ENCODE measurements at regions not wholly inside any gene's neighbourhood (a gene's known extent, or its start where the extent isn't known, plus 50 kb on each side); places are given as distances from the start of the nearest gene placed in this dataset.
"Not testable (repeated sequence)": the region's sequence is repeated elsewhere in the genome, so short reads cannot be mapped to it uniquely, and the experiment has no call there.

GRCh38 chr4:125649452-125649851, 334.7 kb downstream of the FAT4 start:
- TF ChIP-seq CTCF (IDR thresholded peaks at IDR 0.05; ENCODE audit: low read depth, low read length) = no peak
- Histone ChIP-seq H3K9me3 (no peaks in the 10 kb centered on the region), H3K27me3 (no peaks in the 10 kb centered on the region), H3K4me3 (ENCODE audit: low read depth, low read length) (no peak overlapping the region), H3K36me3 (no peaks in the 10 kb centered on the region), H3K4me1 (no peaks in the 10 kb centered on the region)
- no peak for DNase-seq

DNA sequence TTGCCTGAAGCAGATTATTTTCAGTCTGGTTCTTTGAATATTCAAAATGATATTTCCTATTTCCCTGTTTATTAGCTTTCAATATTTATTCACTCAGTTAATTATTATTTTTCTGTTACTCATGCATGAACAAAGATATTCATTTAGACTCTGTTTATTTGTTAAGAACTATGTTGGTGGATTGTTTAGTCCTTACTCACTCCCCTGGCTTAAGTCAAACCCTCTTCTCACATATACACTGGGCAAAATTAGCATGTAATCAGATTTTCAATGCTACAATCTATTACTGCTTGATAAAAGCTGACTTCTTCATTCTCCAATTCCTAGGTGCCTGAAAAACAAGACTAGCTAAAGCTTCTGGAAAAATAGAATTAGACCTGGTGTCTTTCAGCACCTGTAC, 335.8 kb downstream of the FAT4 start:
- Histone ChIP-seq H3K4me3 (ENCODE audit: low read depth, low read length) (no peak overlapping the region), H3K4me1 (no peaks in the 10 kb centered on the region), H3K27me3 (no peaks in the 10 kb centered on the region), H3K9me3 (no peaks in the 10 kb centered on the region), H3K36me3 (no peaks in the 10 kb centered on the region)
- no peak for DNase-seq
- no peak for TF ChIP-seq CTCF (IDR thresholded peaks at IDR 0.05; ENCODE audit: low read depth, low read length)

DNA sequence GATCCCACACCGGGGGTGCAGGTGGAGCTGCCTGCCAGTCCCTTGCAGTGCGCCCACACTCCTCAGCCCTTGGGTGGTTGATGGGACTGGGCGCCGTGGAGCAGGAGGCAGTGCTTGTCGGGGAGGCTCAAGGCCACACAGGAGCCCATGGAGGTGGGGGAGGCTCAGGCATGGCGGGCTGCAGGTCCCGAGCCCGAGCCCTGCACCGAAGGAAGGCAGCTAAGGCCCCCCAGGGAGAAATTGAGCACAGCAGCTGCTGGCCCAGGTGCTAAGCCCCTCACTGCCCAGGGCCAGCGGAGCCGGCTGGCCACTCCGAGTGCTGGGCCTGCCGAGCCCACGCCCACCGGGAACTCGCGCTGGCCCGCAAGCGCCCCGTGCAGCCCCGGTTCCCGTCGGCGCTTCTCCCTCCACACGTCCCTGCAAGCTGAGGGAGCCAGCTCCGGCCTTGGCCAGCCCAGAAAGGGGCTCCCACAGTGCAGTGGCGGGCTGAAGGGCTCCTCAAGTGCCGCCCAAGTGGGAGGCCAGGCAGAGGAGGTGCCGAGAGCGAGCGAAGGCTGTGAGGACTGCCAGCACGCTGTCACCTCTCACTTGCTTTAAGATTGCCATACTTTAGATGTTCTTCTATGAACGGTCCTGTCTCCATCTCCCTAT, 337.1 kb downstream of the FAT4 start:
- H3K4me1 ChIP-seq = not testable (repeated sequence)

DNA sequence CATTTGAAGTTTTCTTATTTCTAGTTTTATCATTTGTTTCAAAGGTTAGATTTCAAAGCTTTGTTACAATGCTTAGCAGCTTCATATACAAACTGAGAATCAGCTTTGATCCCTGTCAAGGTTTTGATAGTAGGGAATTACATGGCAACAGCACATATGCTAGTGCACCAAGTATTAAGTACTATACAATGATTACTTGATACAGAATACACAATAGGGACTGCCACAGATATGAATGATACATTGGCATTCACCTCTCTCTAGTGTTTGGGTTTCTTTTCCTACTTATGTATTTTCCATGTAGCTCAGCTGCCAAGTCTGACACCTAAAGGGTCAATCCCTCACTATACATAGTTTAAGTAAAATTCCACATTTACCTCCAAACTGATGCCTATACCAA, 344.0 kb downstream of the FAT4 start:
- Histone ChIP-seq H3K4me3 (ENCODE audit: low read depth, low read length) (no peak overlapping the region), H3K27me3 (no peaks in the 10 kb centered on the region), H3K36me3 (no peaks in the 10 kb centered on the region), H3K4me1 (no peaks in the 10 kb centered on the region), H3K9me3 (no peaks in the 10 kb centered on the region)
- TF ChIP-seq CTCF (IDR thresholded peaks at IDR 0.05; ENCODE audit: low read depth, low read length) = no peak
- DNase-seq = no peak

More for the DNA sequence above, 337.1 kb downstream of the FAT4 start:
- not testable (repeated sequence) for DNase-seq; H3K4me3 ChIP-seq (ENCODE audit: low read depth, low read length); H3K27me3 ChIP-seq; H3K36me3 ChIP-seq; H3K9me3 ChIP-seq

DNA sequence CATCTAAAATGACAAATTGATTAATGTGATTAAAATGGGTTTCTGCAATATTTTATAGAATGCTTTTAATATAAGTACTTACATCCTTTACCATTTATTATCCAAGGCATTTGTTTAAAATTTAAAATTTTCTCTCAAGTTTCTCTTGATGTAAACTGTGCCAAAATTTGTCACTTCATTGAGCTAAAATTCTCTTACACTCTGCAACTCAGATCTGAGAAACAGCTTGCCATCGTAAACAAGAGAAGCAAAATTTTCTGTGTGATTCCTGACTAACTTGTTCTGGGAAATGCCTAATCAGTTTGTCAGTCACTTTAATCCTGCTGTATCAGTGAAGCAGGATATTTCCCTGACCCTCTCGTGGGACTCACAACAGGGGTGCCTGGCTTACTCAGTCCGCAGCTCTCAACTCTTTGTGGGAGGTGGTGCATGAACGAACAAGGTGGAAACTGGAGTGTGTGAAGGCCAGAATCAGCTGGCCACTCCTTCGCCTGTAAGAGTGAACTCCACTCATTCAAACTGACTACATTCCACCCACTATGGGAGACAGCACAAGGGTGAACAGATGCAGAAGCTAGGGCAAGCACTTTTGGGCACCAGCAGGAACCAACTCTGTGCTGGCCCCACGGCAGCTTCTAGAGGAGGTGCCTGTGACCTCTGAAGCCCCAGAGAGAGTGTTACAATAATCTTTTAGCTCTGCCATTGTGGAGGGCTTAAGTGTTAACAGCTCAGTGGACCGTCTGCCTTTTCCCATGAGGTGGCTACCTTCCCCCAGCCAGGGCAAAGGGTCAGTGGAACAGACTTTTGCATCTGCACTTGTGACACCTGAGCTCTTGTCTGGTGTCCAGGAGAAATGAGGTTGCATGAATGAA, 349.4 kb downstream of the FAT4 start:
- Histone ChIP-seq H3K36me3 (no peaks in the 10 kb centered on the region), H3K4me3 (ENCODE audit: low read depth, low read length) (no peak overlapping the region), H3K27me3 (no peaks in the 10 kb centered on the region), H3K9me3 (no peaks in the 10 kb centered on the region), H3K4me1 (no peaks in the 10 kb centered on the region)
- no peak for DNase-seq
- TF ChIP-seq CTCF (IDR thresholded peaks at IDR 0.05; ENCODE audit: low read depth, low read length) = no peak

DNA sequence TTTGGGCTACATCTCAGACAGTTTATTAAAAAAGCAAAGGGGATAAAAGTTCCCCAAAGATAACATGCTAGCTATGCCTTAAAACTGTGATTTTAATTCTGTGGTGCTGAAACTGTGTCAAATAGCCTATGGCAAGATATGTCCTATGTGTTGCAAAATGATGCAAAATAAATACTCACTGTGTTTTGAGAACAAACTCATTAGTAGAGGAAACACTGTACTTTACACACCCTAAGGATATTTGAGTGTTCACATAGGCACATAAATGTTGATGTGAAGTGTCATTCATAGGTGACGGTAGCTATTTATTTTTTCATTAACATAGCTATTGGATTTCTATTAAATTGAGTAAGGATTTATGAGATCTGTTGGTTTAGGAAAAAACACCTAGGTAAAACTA, 351.9 kb downstream of the FAT4 start:
- no peak for DNase-seq
- no peak overlapping the region for H3K4me3 ChIP-seq (ENCODE audit: low read depth, low read length)
- no peaks in the 10 kb centered on the region for H3K36me3 ChIP-seq
- H3K9me3 ChIP-seq = no peaks in the 10 kb centered on the region
- TF ChIP-seq CTCF (IDR thresholded peaks at IDR 0.05; ENCODE audit: low read depth, low read length) = no peak
- no peaks in the 10 kb centered on the region for H3K27me3 ChIP-seq
- H3K4me1 ChIP-seq = no peaks in the 10 kb centered on the region

Data from BE2C (cell line).